GM12872 (cell line): ENCODE measurements at regions not wholly inside any gene's neighbourhood (a gene's known extent, or its start where the extent isn't known, plus 50 kb on each side); places are given as distances from the start of the nearest gene placed in this dataset.

ENCODE experiments used
- CTCF ChIP-seq: IDR thresholded peaks from 3 replicates; pipeline ENCODE4 v1.5.1; 2011; ENCODE audit warnings: low read depth, mild to moderate bottlenecking, low read length, moderate library complexity; ENCODE audit not compliant: insufficient read depth

- no peak for TF ChIP-seq CTCF
Measured at GRCh38 chr1:222019029-222019428, 277.1 kb upstream of the DUSP10 start.

- TF ChIP-seq CTCF = no peak
Measured at GRCh38 chr1:222018041-222018440, 276.2 kb upstream of the DUSP10 start.

- TF ChIP-seq CTCF = no peak
Measured at GRCh38 chr1:222015686-222016085, 273.8 kb upstream of the DUSP10 start.

- TF ChIP-seq CTCF = no peak
Measured at GRCh38 chr1:222014001-222014400, 272.1 kb upstream of the DUSP10 start.

- TF ChIP-seq CTCF = no peak
Measured at GRCh38 chr1:222012816-222013215, 270.9 kb upstream of the DUSP10 start.

- TF ChIP-seq CTCF = no peak
Measured at GRCh38 chr1:222010306-222010705, 268.4 kb upstream of the DUSP10 start.

GRCh38 chr1:222009105-222009730, 267.3 kb upstream of the DUSP10 start:
- peak; percentile 50 for TF ChIP-seq CTCF
